CD4-positive, alpha-beta T cell treated with Interleukin-17A for 4 hours (primary cell): ENCODE measurements at regions not wholly inside any gene's neighbourhood (a gene's known extent, or its start where the extent isn't known, plus 50 kb on each side); places are given as distances from the start of the nearest gene placed in this dataset.

Experiments used
- DNase-seq: peaks from one replicate; pipeline ENCODE4 v3.0.0-alpha.2; 2020; ENCODE audit warnings: mixed read lengths

GRCh38 chr3:135490219-135490915 is 475.2 kb upstream of the PPP2R3A start:
- DNase-seq: no peak

- DNase-seq: no peak
Measured at GRCh38 chr3:135491491-135492205, 473.9 kb upstream of the PPP2R3A start.

GRCh38 chr3:135495891-135496290 is 469.6 kb upstream of the PPP2R3A start:
- DNase-seq: no peak

- no peak for DNase-seq
Measured at GRCh38 chr3:135497979-135498378, 467.5 kb upstream of the PPP2R3A start.

GRCh38 chr3:135499426-135499825 is 466.1 kb upstream of the PPP2R3A start:
- no peak for DNase-seq

GRCh38 chr3:135500034-135500433 is 465.5 kb upstream of the PPP2R3A start:
- DNase-seq: no peak

GRCh38 chr3:135503065-135503759 is 462.3 kb upstream of the PPP2R3A start:
- DNase-seq: no peak

- DNase-seq: no peak
Measured at GRCh38 chr3:135503760-135504686, 461.5 kb upstream of the PPP2R3A start.

GRCh38 chr3:135513106-135514059 is 452.1 kb upstream of the PPP2R3A start:
- no peak for DNase-seq

- DNase-seq: no peak
Measured at GRCh38 chr3:135514060-135514448, 451.5 kb upstream of the PPP2R3A start.

GRCh38 chr3:135516143-135516542 is 449.4 kb upstream of the PPP2R3A start:
- no peak for DNase-seq

GRCh38 chr3:135528413-135529015 is 437.0 kb upstream of the PPP2R3A start:
- DNase-seq: no peak

- DNase-seq: no peak
Measured at GRCh38 chr3:135532021-135532420, 433.5 kb upstream of the PPP2R3A start.

- DNase-seq: no peak
Measured at GRCh38 chr3:135538123-135538522, 427.4 kb upstream of the PPP2R3A start.

GRCh38 chr3:135539351-135539750 is 426.2 kb upstream of the PPP2R3A start:
- no peak for DNase-seq

- no peak for DNase-seq
Measured at GRCh38 chr3:135539854-135540253, 425.7 kb upstream of the PPP2R3A start.

- DNase-seq: no peak
Measured at GRCh38 chr3:135549928-135550494, 415.5 kb upstream of the PPP2R3A start.

GRCh38 chr3:135556174-135556573 is 409.4 kb upstream of the PPP2R3A start:
- DNase-seq: no peak

- no peak for DNase-seq
Measured at GRCh38 chr3:135558150-135558783, 407.3 kb upstream of the PPP2R3A start.

- no peak for DNase-seq
Measured at GRCh38 chr3:135558906-135559305, 406.6 kb upstream of the PPP2R3A start.
